ENCODE measurements at regions not wholly inside any gene's neighbourhood (a gene's known extent, or its start where the extent isn't known, plus 50 kb on each side); places are given as distances from the start of the nearest gene placed in this dataset.

- TF ChIP-seq GATA3 (IDR thresholded peaks at IDR 0.05; ENCODE audit: low read depth, low read length) (no peak), GATA2 (IDR thresholded peaks at IDR 0.05; ENCODE audit: low read depth, low read length) (peak; percentile 49; the same call in 1 of the 2 replicates)
Measured at GRCh38 chr9:115524453-115525059, 406.6 kb upstream of the TNC start.

GRCh38 chr9:115525111-115526058, 407.4 kb upstream of the TNC start:
- TF ChIP-seq GATA2 (IDR thresholded peaks at IDR 0.05; ENCODE audit: low read depth, low read length) (no peak), GATA3 (IDR thresholded peaks at IDR 0.05; ENCODE audit: low read depth, low read length) (no peak)

GRCh38 chr9:115531410-115532125, 413.6 kb upstream of the TNC start:
- TF ChIP-seq GATA3 (IDR thresholded peaks at IDR 0.05; ENCODE audit: low read depth, low read length) (peak; percentile 39; the same call in 1 of the 2 replicates), GATA2 (IDR thresholded peaks at IDR 0.05; ENCODE audit: low read depth, low read length) (peak; percentile 73)

GRCh38 chr9:115533511-115533910, 415.6 kb upstream of the TNC start:
- TF ChIP-seq GATA3 (IDR thresholded peaks at IDR 0.05; ENCODE audit: low read depth, low read length) (no peak), GATA2 (IDR thresholded peaks at IDR 0.05; ENCODE audit: low read depth, low read length) (no peak)

GRCh38 chr9:115540091-115540490, 422.1 kb upstream of the TNC start:
- TF ChIP-seq GATA2 (IDR thresholded peaks at IDR 0.05; ENCODE audit: low read depth, low read length) (no peak), GATA3 (IDR thresholded peaks at IDR 0.05; ENCODE audit: low read depth, low read length) (no peak)

GRCh38 chr9:115543511-115543910, 425.6 kb upstream of the TNC start:
- TF ChIP-seq GATA2 (IDR thresholded peaks at IDR 0.05; ENCODE audit: low read depth, low read length), result no peak
- TF ChIP-seq GATA3 (IDR thresholded peaks at IDR 0.05; ENCODE audit: low read depth, low read length), result no peak

GRCh38 chr9:115548609-115549260, 430.8 kb upstream of the TNC start:
- TF ChIP-seq GATA3 (IDR thresholded peaks at IDR 0.05; ENCODE audit: low read depth, low read length) (no peak), GATA2 (IDR thresholded peaks at IDR 0.05; ENCODE audit: low read depth, low read length) (no peak)

GRCh38 chr9:115551396-115551795, 433.4 kb upstream of the TNC start:
- TF ChIP-seq GATA2 (IDR thresholded peaks at IDR 0.05; ENCODE audit: low read depth, low read length), result no peak
- no peak for TF ChIP-seq GATA3 (IDR thresholded peaks at IDR 0.05; ENCODE audit: low read depth, low read length)

- TF ChIP-seq GATA3 (IDR thresholded peaks at IDR 0.05; ENCODE audit: low read depth, low read length), result no peak
- no peak for TF ChIP-seq GATA2 (IDR thresholded peaks at IDR 0.05; ENCODE audit: low read depth, low read length)
Measured at GRCh38 chr9:115553060-115553773, 435.3 kb upstream of the TNC start.

GRCh38 chr9:115556432-115556831, 438.5 kb upstream of the TNC start:
- TF ChIP-seq GATA3 (IDR thresholded peaks at IDR 0.05; ENCODE audit: low read depth, low read length) (no peak), GATA2 (IDR thresholded peaks at IDR 0.05; ENCODE audit: low read depth, low read length) (no peak)

- TF ChIP-seq GATA3 (IDR thresholded peaks at IDR 0.05; ENCODE audit: low read depth, low read length) (no peak), GATA2 (IDR thresholded peaks at IDR 0.05; ENCODE audit: low read depth, low read length) (no peak)
Measured at GRCh38 chr9:115575147-115575546, 457.2 kb upstream of the TNC start.

- TF ChIP-seq GATA3 (IDR thresholded peaks at IDR 0.05; ENCODE audit: low read depth, low read length), result no peak
- TF ChIP-seq GATA2 (IDR thresholded peaks at IDR 0.05; ENCODE audit: low read depth, low read length), result no peak
Measured at GRCh38 chr9:115587310-115587709, 469.4 kb upstream of the TNC start.

GRCh38 chr9:115590011-115590410, 472.1 kb upstream of the TNC start:
- no peak for TF ChIP-seq GATA3 (IDR thresholded peaks at IDR 0.05; ENCODE audit: low read depth, low read length)
- TF ChIP-seq GATA2 (IDR thresholded peaks at IDR 0.05; ENCODE audit: low read depth, low read length), result no peak

All from SH-SY5Y (cell line).